Activated CD8-positive, alpha-beta T cell treated with anti-CD3 and anti-CD28 coated beads for 36 hours (primary cell): ENCODE measurements at regions not wholly inside any gene's neighbourhood (a gene's known extent, or its start where the extent isn't known, plus 50 kb on each side); places are given as distances from the start of the nearest gene placed in this dataset.

ENCODE experiments used
- ATAC-seq: fragments of 200-7000 bp; cut with Tn5 transposase; one replicate; pipeline ENCODE4 v1.10.0; 2021; ENCODE audit warnings: mild to moderate bottlenecking, moderate library complexity
- CTCF ChIA-PET: fragments of 350-600 bp; sonication (Branson Sonifier 250); formaldehyde crosslinking; loops from one replicate; lab custom pipeline; 2021; ENCODE audit warnings: antibody characterized with exemption; lab: Charles Lee
- POLR2A ChIA-PET: fragments of 350-600 bp; sonication (Branson Sonifier 250); formaldehyde crosslinking; loops from one replicate; lab custom pipeline; 2021; ENCODE audit warnings: antibody characterized with exemption; lab: Charles Lee
- DNase-seq: peaks from one replicate; pipeline ENCODE4 v3.0.0-alpha.2; 2020
- H3K27ac Mint-ChIP-seq: one replicate; pipeline ENCODE4 v1.8.0; 2021; ENCODE audit warnings: mild to moderate bottlenecking, mixed read lengths
- H3K27me3 Mint-ChIP-seq: one replicate; pipeline ENCODE4 v1.8.0; 2021; ENCODE audit warnings: mixed read lengths
- H3K36me3 Mint-ChIP-seq: one replicate; pipeline ENCODE4 v1.8.0; 2021; ENCODE audit warnings: low read depth, mixed read lengths
- H3K4me1 Mint-ChIP-seq: one replicate; pipeline ENCODE4 v1.8.0; 2021; ENCODE audit warnings: low read depth, mixed read lengths
- H3K4me3 Mint-ChIP-seq: one replicate; pipeline ENCODE4 v1.8.0; 2021; ENCODE audit warnings: mild to moderate bottlenecking, moderate library complexity, mixed read lengths
- H3K9me3 Mint-ChIP-seq: one replicate; pipeline ENCODE4 v1.8.0; 2021; ENCODE audit warnings: mixed read lengths
- CTCF ChIP-seq: fragments of 200-600 bp; IDR thresholded peaks from one replicate; pipeline ENCODE4 v1.8.0; 2022; ENCODE audit warnings: antibody characterized with exemption, mild to moderate bottlenecking
- intact Hi-C: fragments of 100-400 bp; cut with micrococcal nuclease; formaldehyde crosslinking; loops from one replicate; pipeline ENCODE4 v1.10.0; 2022

GRCh38 chr3:110397115-110397514, 674.5 kb upstream of the NECTIN3 start:
- TF ChIP-seq CTCF, result no peak
- Mint-ChIP-seq H3K4me3 (no peak overlapping the region), H3K4me1 (no peaks in the 10 kb centered on the region), H3K27ac (no peak overlapping the region), H3K36me3 (no peaks in the 10 kb centered on the region), H3K9me3 (peaks cover 12% of the 10 kb centered on the region), H3K27me3 (peaks cover 5% of the 10 kb centered on the region)
- ChIA-PET CTCF (no interaction called here), POLR2A (no interaction called here)
- DNase-seq (no peak), ATAC-seq (no peak)
- intact Hi-C loops, result no loop called here

- no peaks in the 10 kb centered on the region for H3K36me3 Mint-ChIP-seq
- H3K27ac Mint-ChIP-seq, result no peak overlapping the region
- ChIA-PET CTCF (no interaction called here), POLR2A (no interaction called here)
- no peak for ATAC-seq
- no peak for DNase-seq
- peaks cover 12% of the 10 kb centered on the region for H3K9me3 Mint-ChIP-seq
- no peaks in the 10 kb centered on the region for H3K27me3 Mint-ChIP-seq
- H3K4me3 Mint-ChIP-seq, result no peak overlapping the region
- H3K4me1 Mint-ChIP-seq, result no peaks in the 10 kb centered on the region
- intact Hi-C loops, result no loop called here
- TF ChIP-seq CTCF, result no peak
Observed at GRCh38 chr3:110400315-110400714, 671.3 kb upstream of the NECTIN3 start.

GRCh38 chr3:110405830-110406585, 665.6 kb upstream of the NECTIN3 start:
- ATAC-seq (no peak), DNase-seq (no peak)
- Mint-ChIP-seq H3K36me3 (no peaks in the 10 kb centered on the region), H3K27me3 (peaks cover 2% of the 10 kb centered on the region), H3K4me1 (no peaks in the 10 kb centered on the region), H3K9me3 (peaks cover 4% of the 10 kb centered on the region), H3K4me3 (no peak overlapping the region), H3K27ac (no peak overlapping the region)
- intact Hi-C loops, result no loop called here
- ChIA-PET CTCF (no interaction called here), POLR2A (no interaction called here)
- TF ChIP-seq CTCF, result no peak

- TF ChIP-seq CTCF, result no peak
- Mint-ChIP-seq H3K4me3 (no peak overlapping the region), H3K27ac (no peak overlapping the region), H3K9me3 (no peaks in the 10 kb centered on the region), H3K36me3 (no peaks in the 10 kb centered on the region), H3K4me1 (no peaks in the 10 kb centered on the region), H3K27me3 (peaks cover 3% of the 10 kb centered on the region)
- POLR2A ChIA-PET, result interaction anchor here (0.7 kb wide), 1 partner anchor 63 kb away, joined by 3 read pairs; no protein-coding TSS in a partner anchor
- CTCF ChIA-PET, result no interaction called here
- ATAC-seq (no peak), DNase-seq (no peak)
- intact Hi-C loops, result no loop called here
Observed at GRCh38 chr3:110413266-110413665, 658.4 kb upstream of the NECTIN3 start.
